ENCODE measurements at regions not wholly inside any gene's neighbourhood (a gene's known extent, or its start where the extent isn't known, plus 50 kb on each side); places are given as distances from the start of the nearest gene placed in this dataset.

DNA sequence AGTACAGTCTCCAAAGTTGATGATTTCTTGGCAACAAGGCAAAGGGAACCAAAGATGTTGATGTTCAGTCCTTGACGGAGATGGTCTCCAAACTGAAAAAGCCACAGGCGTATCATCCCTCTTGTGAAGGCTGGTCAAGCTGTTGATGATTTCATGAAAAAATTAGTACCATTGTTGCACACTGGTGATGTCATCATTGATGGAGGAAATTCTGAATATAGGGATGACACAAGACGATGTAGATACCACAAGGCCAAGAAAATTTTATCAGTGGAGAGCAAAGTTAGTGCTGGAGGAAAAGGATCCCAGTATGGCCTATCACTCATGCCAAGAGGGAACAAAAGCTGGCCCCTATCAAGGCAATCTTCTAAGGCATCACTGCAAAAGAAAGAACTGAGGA is 88.7 kb upstream of the KRR1 start:
- TF ChIP-seq, protein P1, sequence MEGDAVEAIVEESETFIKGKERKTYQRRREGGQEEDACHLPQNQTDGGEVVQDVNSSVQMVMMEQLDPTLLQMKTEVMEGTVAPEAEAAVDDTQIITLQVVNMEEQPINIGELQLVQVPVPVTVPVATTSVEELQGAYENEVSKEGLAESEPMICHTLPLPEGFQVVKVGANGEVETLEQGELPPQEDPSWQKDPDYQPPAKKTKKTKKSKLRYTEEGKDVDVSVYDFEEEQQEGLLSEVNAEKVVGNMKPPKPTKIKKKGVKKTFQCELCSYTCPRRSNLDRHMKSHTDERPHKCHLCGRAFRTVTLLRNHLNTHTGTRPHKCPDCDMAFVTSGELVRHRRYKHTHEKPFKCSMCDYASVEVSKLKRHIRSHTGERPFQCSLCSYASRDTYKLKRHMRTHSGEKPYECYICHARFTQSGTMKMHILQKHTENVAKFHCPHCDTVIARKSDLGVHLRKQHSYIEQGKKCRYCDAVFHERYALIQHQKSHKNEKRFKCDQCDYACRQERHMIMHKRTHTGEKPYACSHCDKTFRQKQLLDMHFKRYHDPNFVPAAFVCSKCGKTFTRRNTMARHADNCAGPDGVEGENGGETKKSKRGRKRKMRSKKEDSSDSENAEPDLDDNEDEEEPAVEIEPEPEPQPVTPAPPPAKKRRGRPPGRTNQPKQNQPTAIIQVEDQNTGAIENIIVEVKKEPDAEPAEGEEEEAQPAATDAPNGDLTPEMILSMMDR (IDR thresholded peaks at IDR 0.05): no peak
- no peak for TF ChIP-seq POLR2A (IDR thresholded peaks at IDR 0.05)

All from breast epithelium (tissue), 3 donors.